ENCODE measurements at regions not wholly inside any gene's neighbourhood (a gene's known extent, or its start where the extent isn't known, plus 50 kb on each side); places are given as distances from the start of the nearest gene placed in this dataset.

DNA sequence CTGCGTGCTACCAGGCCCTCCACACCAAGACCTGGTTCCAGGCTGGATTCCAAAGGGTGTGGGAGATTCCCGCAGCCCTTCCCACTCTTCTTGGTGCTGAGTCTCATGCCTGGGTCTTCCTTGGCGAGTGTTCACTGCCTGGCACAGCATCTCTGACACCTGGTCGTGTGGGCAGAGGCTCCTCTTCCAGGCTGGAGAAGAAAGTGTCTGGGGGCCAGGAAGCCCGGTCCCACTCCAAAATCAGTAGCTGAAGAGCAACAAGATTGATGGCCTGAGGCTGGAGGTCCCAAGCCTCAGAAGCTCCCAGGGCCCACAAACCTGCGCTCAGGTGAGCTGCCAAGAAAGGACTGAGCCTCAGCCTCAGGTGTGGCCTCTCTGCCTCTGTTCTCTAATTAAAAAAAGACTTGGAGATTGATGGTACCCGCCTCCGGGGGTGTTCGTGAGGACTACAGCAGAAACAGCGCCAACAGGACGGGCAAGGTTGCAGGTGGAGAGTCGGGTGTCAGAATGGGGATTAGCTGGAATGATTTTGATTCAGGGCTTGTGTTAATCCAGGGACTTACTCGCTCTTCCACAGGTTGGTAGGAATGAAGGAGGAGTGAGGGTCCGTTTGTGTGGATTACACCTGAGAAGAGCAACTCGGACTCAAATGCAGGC, 217.5 kb downstream of the TEX29 start:
- peaks cover 96% of the 10 kb centered on the region for H3K27me3 Mint-ChIP-seq
- no peak for TF ChIP-seq CTCF (IDR thresholded peaks at IDR 0.05; ENCODE audit: unreplicated experiment)
- no peaks in the 10 kb centered on the region for H3K36me3 Mint-ChIP-seq (ENCODE audit: insufficient read depth)
- no peak overlapping the region for H3K4me3 Mint-ChIP-seq (ENCODE audit: low read depth)
- peaks cover 13% of the 10 kb centered on the region for H3K4me1 Mint-ChIP-seq (ENCODE audit: low read depth)
- no peaks in the 10 kb centered on the region for H3K9me3 Mint-ChIP-seq (ENCODE audit: low read depth)
- DNase-seq (ENCODE audit: low spot score, unreplicated experiment): no peak
- no peak overlapping the region for H3K27ac Mint-ChIP-seq

DNA sequence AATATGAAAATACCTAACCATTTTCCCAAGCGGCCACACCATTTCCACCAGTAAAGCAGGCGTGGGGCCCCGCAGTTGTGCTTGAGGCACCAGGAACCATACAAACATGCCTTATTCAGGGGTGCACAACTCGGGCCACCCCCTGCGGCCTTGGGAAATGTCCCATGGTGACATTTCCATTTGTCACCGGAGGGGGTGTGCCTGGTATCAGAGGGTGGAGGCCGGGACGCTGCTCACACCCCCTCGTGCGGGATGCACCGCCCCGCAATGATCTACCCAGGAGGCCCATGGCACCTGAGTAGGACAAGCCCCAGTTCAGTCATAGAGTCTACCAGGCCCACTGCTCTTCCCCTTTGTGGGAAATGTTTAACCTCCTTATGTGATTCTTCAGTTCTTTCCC, 218.8 kb downstream of the TEX29 start:
- no peak overlapping the region for H3K4me3 Mint-ChIP-seq (ENCODE audit: low read depth)
- no peaks in the 10 kb centered on the region for H3K36me3 Mint-ChIP-seq (ENCODE audit: insufficient read depth)
- no peak for DNase-seq (ENCODE audit: low spot score, unreplicated experiment)
- no peak overlapping the region for H3K27ac Mint-ChIP-seq
- H3K9me3 Mint-ChIP-seq (ENCODE audit: low read depth): peaks cover 5% of the 10 kb centered on the region
- H3K4me1 Mint-ChIP-seq (ENCODE audit: low read depth): peaks cover 3% of the 10 kb centered on the region
- no peak for TF ChIP-seq CTCF (IDR thresholded peaks at IDR 0.05; ENCODE audit: unreplicated experiment)
- peaks cover 92% of the 10 kb centered on the region for H3K27me3 Mint-ChIP-seq

DNA sequence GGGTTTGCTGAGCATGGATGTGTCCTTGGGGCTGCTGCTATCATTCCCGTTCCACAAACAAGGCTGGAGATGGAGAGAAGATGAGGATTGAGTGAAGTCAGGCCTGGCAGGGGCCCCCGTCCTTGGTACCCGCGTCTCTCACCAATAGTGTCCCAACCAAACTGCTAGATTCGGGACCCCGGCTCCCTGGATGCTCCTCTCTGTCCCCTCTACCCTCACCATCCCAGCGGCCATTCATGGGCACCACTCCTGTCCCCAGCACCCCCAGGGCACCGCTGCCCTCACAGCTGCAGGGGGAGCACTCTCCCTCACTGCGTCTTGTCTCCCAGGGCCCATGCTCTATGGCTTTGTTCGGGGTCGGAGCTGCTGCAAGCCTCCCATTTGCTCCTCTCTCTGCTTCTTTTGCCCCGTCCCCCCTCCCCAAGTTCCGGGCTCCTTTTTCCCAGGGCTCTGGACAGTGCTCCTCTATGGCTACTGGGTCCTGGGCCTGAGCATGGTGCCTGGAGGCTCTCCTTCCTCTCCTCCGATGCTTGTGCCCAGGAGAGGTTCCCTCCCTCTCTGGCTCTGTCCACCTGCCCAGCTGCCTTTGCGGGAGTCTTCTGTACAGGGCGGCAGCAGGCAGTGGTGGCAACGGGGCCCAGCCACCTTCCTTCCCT, 219.5 kb downstream of the TEX29 start:
- Mint-ChIP-seq H3K9me3 (ENCODE audit: low read depth) (peaks cover 5% of the 10 kb centered on the region), H3K27me3 (peaks cover 89% of the 10 kb centered on the region), H3K36me3 (ENCODE audit: insufficient read depth) (no peaks in the 10 kb centered on the region), H3K4me1 (ENCODE audit: low read depth) (no peaks in the 10 kb centered on the region), H3K27ac (no peak overlapping the region), H3K4me3 (ENCODE audit: low read depth) (no peak overlapping the region)
- no peak for TF ChIP-seq CTCF (IDR thresholded peaks at IDR 0.05; ENCODE audit: unreplicated experiment)
- no peak for DNase-seq (ENCODE audit: low spot score, unreplicated experiment)

DNA sequence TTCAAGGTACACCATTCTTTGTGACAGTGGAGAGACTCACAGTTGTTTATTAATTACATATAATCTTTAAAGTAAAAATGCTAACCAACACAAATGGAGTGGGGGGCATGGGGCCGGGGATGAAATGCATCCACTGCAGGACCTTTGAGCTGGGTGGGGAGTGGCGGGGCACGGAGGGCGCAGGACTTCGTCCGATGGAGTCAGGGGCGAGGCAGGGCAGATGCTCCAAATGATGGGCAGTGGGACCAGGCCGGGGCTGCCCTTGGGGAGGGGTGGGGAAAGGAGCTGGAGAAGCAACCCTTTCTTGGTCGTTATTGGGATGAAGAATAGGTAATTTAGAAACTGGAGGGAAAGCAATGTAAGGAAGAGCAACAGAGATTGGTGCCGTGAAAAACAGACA, 220.0 kb downstream of the TEX29 start:
- no peak for DNase-seq (ENCODE audit: low spot score, unreplicated experiment)
- peaks cover 85% of the 10 kb centered on the region for H3K27me3 Mint-ChIP-seq
- TF ChIP-seq CTCF (IDR thresholded peaks at IDR 0.05; ENCODE audit: unreplicated experiment): no peak
- no peak overlapping the region for H3K4me3 Mint-ChIP-seq (ENCODE audit: low read depth)
- no peak overlapping the region for H3K27ac Mint-ChIP-seq
- peaks cover 5% of the 10 kb centered on the region for H3K9me3 Mint-ChIP-seq (ENCODE audit: low read depth)
- H3K36me3 Mint-ChIP-seq (ENCODE audit: insufficient read depth): no peaks in the 10 kb centered on the region
- H3K4me1 Mint-ChIP-seq (ENCODE audit: low read depth): no peaks in the 10 kb centered on the region

- TF ChIP-seq CTCF (IDR thresholded peaks at IDR 0.05; ENCODE audit: unreplicated experiment): no peak
- DNase-seq (ENCODE audit: low spot score, unreplicated experiment): no peak
- H3K9me3 Mint-ChIP-seq (ENCODE audit: low read depth): peaks cover 5% of the 10 kb centered on the region
- no peaks in the 10 kb centered on the region for H3K4me1 Mint-ChIP-seq (ENCODE audit: low read depth)
- no peak overlapping the region for H3K4me3 Mint-ChIP-seq (ENCODE audit: low read depth)
- no peak overlapping the region for H3K27ac Mint-ChIP-seq
- H3K27me3 Mint-ChIP-seq: peaks cover 80% of the 10 kb centered on the region
- no peaks in the 10 kb centered on the region for H3K36me3 Mint-ChIP-seq (ENCODE audit: insufficient read depth)
These were observed 220.9 kb downstream of the TEX29 start for GRCh38 chr13:111541345-111541744.

Data from progenitor cell of endocrine pancreas (in vitro differentiated cells).